SK-N-MC (cell line): ENCODE measurements at regions not wholly inside any gene's neighbourhood (a gene's known extent, or its start where the extent isn't known, plus 50 kb on each side); places are given as distances from the start of the nearest gene placed in this dataset.

ENCODE experiments used
- EZH2 ChIP-seq: fragments of 200-600 bp; sonication (generic); IDR thresholded peaks from one replicate; pipeline ENCODE4 v1.6.1; 2017; ENCODE audit warnings: antibody characterized with exemption
- POLR2AphosphoS5 ChIP-seq: IDR thresholded peaks from 2 replicates; pipeline ENCODE4 v1.6.1; 2012; ENCODE audit warnings: mild to moderate bottlenecking, low read depth, low read length, borderline replicate concordance

DNA sequence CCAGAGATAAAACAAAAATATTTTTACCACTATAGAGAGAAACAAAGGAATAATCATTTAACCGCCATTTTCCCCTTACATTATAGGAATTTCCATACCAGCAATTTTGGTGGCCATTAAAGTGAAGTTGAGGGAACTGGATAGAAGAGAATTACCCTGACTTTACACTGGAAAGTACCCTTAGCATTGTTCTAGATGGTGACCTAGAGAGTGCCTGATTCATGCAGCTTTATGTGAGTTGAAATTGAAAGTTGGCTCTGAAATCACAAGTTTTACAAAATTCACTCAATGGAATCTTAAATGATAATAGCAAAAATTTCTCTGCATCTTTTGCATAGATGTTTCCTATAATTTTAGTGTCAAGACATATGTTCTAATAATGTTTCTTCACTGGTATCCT, 55.7 kb upstream of the PREP start:
- no peak for TF ChIP-seq POLR2AphosphoS5
- TF ChIP-seq EZH2: no peak
